Large intestine (tissue), 3 donors: ENCODE measurements at regions not wholly inside any gene's neighbourhood (a gene's known extent, or its start where the extent isn't known, plus 50 kb on each side); places are given as distances from the start of the nearest gene placed in this dataset.

Experiments used
- DNase-seq, 2 donors: peaks; one replicate each; pipeline versions ENCODE4 v3.0.0 to v3.0.0-alpha.2; 2013
- H3K27ac ChIP-seq: one replicate; pipeline ENCODE4 v1.5.1; 2013; ENCODE audit warnings: low read length
- H3K27me3 ChIP-seq: 2 replicates; pipeline ENCODE4 v1.6.1; 2013; ENCODE audit warnings: low read length; ENCODE audit not compliant: control insufficient read depth, insufficient read depth
- H3K36me3 ChIP-seq: 2 replicates; pipeline ENCODE4 v1.6.1; 2013; ENCODE audit warnings: low read length; ENCODE audit not compliant: control insufficient read depth, insufficient read depth
- H3K4me1 ChIP-seq: one replicate; pipeline ENCODE4 v1.6.1; 2013; ENCODE audit warnings: low read length; ENCODE audit not compliant: control insufficient read depth, insufficient read depth
- H3K4me3 ChIP-seq: one replicate; pipeline ENCODE4 v1.5.1; 2013; ENCODE audit warnings: low read length
- H3K9me3 ChIP-seq: one replicate; pipeline ENCODE4 v1.6.1; 2013; ENCODE audit warnings: mild to moderate bottlenecking, low read depth, low read length, moderate library complexity; ENCODE audit not compliant: control insufficient read depth
- WGBS: methylation state at CpG from one replicate; pipeline ENCODE4 v1.1.5; 2013; ENCODE audit warnings: low lambda C conversion rate; ENCODE audit not compliant: insufficient coverage; 5-methylcytosine and 5-hydroxymethylcytosine counted together

GRCh38 chr9:90256345-90256744 is 386.3 kb downstream of the DIRAS2 start:
- Histone ChIP-seq H3K9me3 (no peaks in the 10 kb centered on the region), H3K4me3 (no peak overlapping the region), H3K27ac (no peak overlapping the region), H3K27me3 (no peaks in the 10 kb centered on the region), H3K36me3 (no peaks in the 10 kb centered on the region), H3K4me1 (no peaks in the 10 kb centered on the region)
- 75% methylated on average over 2 of the region's 2 CpGs for WGBS
- no peak for DNase-seq

DNA sequence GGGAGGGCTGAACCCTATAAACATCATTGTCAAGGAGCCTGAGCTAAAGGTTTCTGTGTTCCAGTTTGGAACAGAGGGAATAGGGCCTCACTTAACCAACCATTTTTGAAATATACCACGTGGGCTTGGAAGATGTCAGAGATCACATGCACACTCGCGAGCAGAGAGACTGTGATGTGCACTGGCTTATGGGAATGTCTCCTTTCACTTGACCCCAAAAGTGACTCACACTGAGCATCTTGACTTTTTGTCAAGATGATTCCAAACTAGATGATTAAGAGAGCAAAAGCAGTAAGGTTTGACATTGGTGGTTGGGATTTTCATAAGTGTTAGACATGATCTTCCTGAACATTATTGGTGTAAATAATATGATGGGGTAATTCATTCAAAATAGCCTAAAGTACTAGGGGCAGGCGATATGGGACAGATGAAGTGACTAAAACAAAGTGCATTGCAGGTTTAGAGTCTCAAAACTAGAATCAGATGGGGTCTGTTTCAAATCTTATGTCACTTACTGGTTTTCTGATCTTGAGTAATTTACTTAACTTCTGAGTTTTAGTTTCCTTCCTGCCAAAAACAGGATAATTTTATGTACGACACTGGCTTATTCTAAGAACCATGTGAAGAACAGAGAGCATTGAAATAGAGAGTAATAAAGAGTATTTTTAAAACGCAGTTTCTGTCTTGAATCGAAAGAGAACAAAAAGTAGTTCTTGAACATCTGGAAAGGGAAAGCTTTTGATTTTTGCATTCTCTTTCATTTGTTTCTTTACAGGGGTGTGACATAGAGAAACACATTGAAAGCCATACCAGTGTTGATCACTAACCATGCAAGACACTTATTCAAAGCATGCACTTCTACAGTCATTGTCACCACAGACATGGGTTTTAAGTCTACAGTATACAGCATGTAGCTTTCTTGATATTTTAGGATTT is 383.0 kb downstream of the DIRAS2 start:
- Histone ChIP-seq H3K27ac (no peak overlapping the region), H3K4me3 (no peak overlapping the region), H3K4me1 (no peaks in the 10 kb centered on the region), H3K27me3 (no peaks in the 10 kb centered on the region), H3K36me3 (no peaks in the 10 kb centered on the region), H3K9me3 (no peaks in the 10 kb centered on the region)
- WGBS: 79% methylated on average over 3 of the region's 7 CpGs
- DNase-seq: no peak

- Histone ChIP-seq H3K36me3 (no peaks in the 10 kb centered on the region), H3K4me3 (no peak overlapping the region), H3K9me3 (peaks cover 3% of the 10 kb centered on the region), H3K27me3 (no peaks in the 10 kb centered on the region), H3K27ac (no peak overlapping the region), H3K4me1 (no peaks in the 10 kb centered on the region)
- 83% methylated on average over 1 of the region's 2 CpGs for WGBS
- no peak for DNase-seq
Observed at GRCh38 chr9:90261698-90262097, 380.9 kb downstream of the DIRAS2 start.

DNA sequence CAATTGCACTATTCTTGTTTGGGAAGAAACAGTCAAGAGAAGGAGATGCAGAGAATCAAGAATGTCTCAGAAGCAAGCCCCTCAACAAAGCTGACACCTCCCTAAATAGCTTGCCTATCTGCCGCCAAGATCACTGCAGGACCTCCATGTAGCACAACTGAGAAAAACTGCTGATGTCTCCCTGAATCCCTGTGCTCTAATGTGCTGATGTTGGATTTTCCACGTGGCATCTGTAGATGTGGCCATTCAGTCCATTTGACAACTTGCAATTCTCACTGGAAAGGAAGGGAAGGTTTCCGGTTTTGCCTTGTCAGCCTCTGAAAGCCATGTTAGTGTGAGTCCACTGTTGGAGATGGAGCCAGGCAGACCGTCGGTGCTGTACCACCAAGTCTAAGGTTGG is 374.0 kb downstream of the DIRAS2 start:
- Histone ChIP-seq H3K36me3 (no peaks in the 10 kb centered on the region), H3K27me3 (no peaks in the 10 kb centered on the region), H3K4me1 (no peaks in the 10 kb centered on the region), H3K4me3 (no peak overlapping the region), H3K9me3 (peaks cover 3% of the 10 kb centered on the region), H3K27ac (no peak overlapping the region)
- WGBS: no CpG with 5 or more reads among the region's 5 CpGs
- DNase-seq: no peak

DNA sequence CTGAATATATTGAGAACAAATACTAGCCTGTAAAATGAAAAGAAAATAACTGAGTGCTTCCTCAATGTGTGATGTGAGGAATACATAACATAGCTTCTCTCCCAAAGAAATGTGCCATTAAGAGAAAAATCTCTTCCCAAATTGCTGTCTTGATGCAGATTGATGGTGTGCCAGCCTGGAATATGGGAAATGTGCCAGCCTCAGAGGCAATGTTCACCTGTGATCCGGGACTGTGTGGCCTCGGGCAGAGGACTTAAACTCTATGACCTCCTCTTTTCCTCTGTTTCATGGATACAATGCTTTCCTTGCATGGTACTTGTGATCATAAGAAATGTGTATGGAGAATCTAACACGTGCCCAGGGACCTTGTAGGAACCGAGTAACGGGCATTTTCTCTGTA is 370.9 kb downstream of the DIRAS2 start:
- H3K4me3 ChIP-seq: no peak overlapping the region
- H3K36me3 ChIP-seq: no peaks in the 10 kb centered on the region
- H3K27ac ChIP-seq: no peak overlapping the region
- no peaks in the 10 kb centered on the region for H3K4me1 ChIP-seq
- no peak for DNase-seq
- H3K27me3 ChIP-seq: no peaks in the 10 kb centered on the region
- H3K9me3 ChIP-seq: no peaks in the 10 kb centered on the region
- no CpG with 5 or more reads among the region's 5 CpGs for WGBS

DNA sequence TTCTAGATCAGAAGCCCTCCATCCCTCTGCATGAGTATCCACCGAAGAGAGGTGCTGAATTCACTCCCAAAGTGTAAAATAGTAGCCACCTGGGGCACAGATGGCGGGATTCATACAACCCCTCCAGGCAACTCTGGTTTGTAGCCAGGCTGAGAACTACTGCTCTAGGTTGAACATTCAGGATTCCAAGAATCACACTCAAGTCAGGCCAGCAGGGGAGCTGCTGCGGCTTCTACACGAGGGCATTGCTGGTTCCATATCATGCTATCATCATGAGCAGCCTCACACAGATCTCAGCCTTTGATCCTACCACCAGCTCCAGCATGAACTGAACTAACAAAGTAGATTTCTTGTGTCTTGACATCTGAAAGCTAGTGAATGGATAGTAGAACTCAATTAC is 367.9 kb downstream of the DIRAS2 start:
- H3K9me3 ChIP-seq: no peaks in the 10 kb centered on the region
- no peak for DNase-seq
- no CpG with 5 or more reads among the region's 4 CpGs for WGBS
- H3K4me3 ChIP-seq: no peak overlapping the region
- no peak overlapping the region for H3K27ac ChIP-seq
- H3K27me3 ChIP-seq: no peaks in the 10 kb centered on the region
- no peaks in the 10 kb centered on the region for H3K4me1 ChIP-seq
- H3K36me3 ChIP-seq: no peaks in the 10 kb centered on the region

GRCh38 chr9:90285946-90286345 is 356.7 kb downstream of the DIRAS2 start:
- DNase-seq: no peak
- H3K27ac ChIP-seq: no peak overlapping the region
- H3K9me3 ChIP-seq: peaks cover 4% of the 10 kb centered on the region
- no peaks in the 10 kb centered on the region for H3K36me3 ChIP-seq
- 100% methylated on average over 1 of the region's 2 CpGs for WGBS
- H3K4me3 ChIP-seq: no peak overlapping the region
- H3K27me3 ChIP-seq: no peaks in the 10 kb centered on the region
- H3K4me1 ChIP-seq: no peaks in the 10 kb centered on the region

DNA sequence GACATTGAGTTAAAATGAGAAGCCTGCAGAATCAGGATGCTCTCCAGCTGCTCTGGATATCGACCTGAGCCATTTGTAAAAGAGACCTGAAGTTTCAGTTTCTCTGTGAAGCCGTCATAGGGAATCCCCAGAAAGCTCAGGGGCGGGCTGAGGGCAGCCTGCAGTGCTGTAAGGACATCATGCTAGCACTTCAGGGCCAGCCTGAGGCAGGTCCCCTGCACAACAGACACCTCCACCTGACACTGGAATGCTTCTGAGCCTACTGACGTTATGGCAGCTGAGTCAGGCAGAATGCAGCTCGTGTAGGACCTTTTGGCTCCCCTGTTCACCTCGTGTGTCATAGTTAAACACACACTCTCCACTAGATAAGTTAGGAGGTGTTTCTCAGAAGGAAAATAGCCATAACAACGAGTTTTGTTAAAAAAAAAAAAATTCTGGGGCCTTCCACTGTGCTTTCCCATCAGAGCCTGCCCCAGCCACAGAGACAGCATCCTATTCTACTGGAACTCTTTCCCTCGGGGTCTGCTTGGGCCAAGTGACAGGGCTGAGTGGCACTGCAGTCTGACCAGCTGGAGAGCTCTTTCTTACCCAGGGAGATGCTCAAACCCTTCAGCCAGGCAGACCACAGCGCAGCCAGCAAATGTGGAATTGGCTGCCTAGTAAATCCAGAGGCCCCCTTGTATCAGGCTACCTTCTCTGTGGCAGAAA is 354.9 kb downstream of the DIRAS2 start:
- DNase-seq: no peak
- no peaks in the 10 kb centered on the region for H3K4me1 ChIP-seq
- no peak overlapping the region for H3K4me3 ChIP-seq
- no peaks in the 10 kb centered on the region for H3K36me3 ChIP-seq
- no peaks in the 10 kb centered on the region for H3K27me3 ChIP-seq
- no CpG with 5 or more reads among the region's 9 CpGs for WGBS
- H3K9me3 ChIP-seq: peaks cover 4% of the 10 kb centered on the region
- H3K27ac ChIP-seq: no peak overlapping the region

DNA sequence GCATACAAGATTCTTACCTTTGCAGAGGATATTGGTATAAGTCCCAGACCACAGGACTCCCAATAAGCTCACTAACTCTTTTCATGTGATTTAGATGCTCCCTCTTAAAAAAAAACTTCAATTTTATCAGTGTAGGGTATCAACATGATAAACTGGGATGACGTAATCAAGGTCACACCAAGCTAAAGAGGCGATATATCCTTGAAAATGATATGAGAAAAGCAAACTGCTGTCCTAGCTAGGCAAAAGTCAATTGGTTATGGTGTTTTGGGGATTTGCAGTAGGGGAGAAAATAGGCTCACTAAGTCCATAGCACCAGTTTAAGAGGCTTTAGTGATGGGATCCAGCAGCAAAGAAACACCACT is 354.4 kb downstream of the DIRAS2 start:
- no peak overlapping the region for H3K27ac ChIP-seq

DNA sequence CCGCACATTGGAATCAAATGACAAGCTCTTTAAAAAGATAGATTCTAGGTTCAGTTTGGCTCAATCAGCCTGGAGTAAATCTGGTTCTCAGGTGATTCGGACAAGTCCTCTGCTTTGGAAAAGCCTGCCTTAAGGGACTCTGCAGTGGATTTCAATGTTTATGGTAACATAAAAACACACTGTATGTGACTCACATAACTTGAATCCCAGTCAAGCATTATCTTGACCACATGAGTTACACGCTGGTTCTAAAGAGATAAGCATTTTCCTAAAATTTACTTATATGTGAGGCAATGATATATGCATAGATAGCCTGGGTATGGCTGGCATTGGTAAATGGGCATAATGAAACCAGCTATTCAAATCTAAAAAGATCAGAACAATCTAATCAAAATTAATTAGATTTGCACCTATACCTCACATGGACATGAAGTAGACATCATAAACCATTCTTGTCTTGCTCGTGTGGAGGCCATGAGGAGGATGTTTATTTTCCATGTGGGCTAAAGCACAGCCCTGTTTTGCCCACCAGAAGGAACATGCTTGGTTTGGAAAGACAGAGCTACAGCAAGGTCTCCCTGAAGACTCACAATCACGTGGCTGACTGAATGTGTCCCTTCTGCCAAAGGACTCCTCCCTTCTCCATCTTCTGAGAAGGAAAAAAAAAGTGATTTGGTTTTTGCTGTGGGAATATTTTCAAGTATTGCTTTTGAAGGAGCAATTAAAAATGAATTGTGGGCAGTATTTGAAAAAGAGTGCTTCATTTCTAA is 351.7 kb downstream of the DIRAS2 start:
- no peaks in the 10 kb centered on the region for H3K27me3 ChIP-seq
- H3K9me3 ChIP-seq: peaks cover 4% of the 10 kb centered on the region
- H3K4me1 ChIP-seq: no peaks in the 10 kb centered on the region
- no peaks in the 10 kb centered on the region for H3K36me3 ChIP-seq
- H3K4me3 ChIP-seq: no peak overlapping the region
- no peak overlapping the region for H3K27ac ChIP-seq
- DNase-seq: no peak
- WGBS: 89% methylated on average over 3 of the region's 5 CpGs

More for the DNA sequence above, 354.4 kb downstream of the DIRAS2 start:
- no peak overlapping the region for H3K4me3 ChIP-seq
- WGBS: 67% methylated on average over 1 of the region's 2 CpGs
- H3K27me3 ChIP-seq: no peaks in the 10 kb centered on the region
- H3K4me1 ChIP-seq: no peaks in the 10 kb centered on the region
- H3K9me3 ChIP-seq: peaks cover 4% of the 10 kb centered on the region
- H3K36me3 ChIP-seq: no peaks in the 10 kb centered on the region
- DNase-seq: no peak
